ENCODE measurements at regions not wholly inside any gene's neighbourhood (a gene's known extent, or its start where the extent isn't known, plus 50 kb on each side); places are given as distances from the start of the nearest gene placed in this dataset.

- no peak overlapping the region for H3K27ac ChIP-seq
- no peak for TF ChIP-seq POLR2A (IDR thresholded peaks at IDR 0.05)
- TF ChIP-seq, protein P1, sequence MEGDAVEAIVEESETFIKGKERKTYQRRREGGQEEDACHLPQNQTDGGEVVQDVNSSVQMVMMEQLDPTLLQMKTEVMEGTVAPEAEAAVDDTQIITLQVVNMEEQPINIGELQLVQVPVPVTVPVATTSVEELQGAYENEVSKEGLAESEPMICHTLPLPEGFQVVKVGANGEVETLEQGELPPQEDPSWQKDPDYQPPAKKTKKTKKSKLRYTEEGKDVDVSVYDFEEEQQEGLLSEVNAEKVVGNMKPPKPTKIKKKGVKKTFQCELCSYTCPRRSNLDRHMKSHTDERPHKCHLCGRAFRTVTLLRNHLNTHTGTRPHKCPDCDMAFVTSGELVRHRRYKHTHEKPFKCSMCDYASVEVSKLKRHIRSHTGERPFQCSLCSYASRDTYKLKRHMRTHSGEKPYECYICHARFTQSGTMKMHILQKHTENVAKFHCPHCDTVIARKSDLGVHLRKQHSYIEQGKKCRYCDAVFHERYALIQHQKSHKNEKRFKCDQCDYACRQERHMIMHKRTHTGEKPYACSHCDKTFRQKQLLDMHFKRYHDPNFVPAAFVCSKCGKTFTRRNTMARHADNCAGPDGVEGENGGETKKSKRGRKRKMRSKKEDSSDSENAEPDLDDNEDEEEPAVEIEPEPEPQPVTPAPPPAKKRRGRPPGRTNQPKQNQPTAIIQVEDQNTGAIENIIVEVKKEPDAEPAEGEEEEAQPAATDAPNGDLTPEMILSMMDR (IDR thresholded peaks at IDR 0.05 in 4 of 5, conservative IDR thresholded peaks at IDR 0.05 in 1 of 5): no peak
- intact Hi-C loops (cut with DNase I; ENCODE audit: low total_unique reads) (no loop called here), in situ Hi-C loops (cut with MboI; ENCODE audit: low sequenced_read_pairs in 4 of 4) (no loop called here)
- no peak for DNase-seq
- no peak for ATAC-seq
- H3K4me1 ChIP-seq: no peaks in the 10 kb centered on the region
- H3K9me3 ChIP-seq: no peaks in the 10 kb centered on the region
- H3K4me3 ChIP-seq: no peak overlapping the region
- H3K36me3 ChIP-seq: no peaks in the 10 kb centered on the region
- H3K27me3 ChIP-seq: no peaks in the 10 kb centered on the region
These were observed 104.9 kb upstream of the EOMES start for GRCh38 chr3:27827041-27827440.

GRCh38 chr3:27840807-27841594 is 118.9 kb upstream of the EOMES start:
- in situ Hi-C loops (cut with MboI; ENCODE audit: low sequenced_read_pairs in 4 of 4) (no loop called here), intact Hi-C loops (cut with DNase I; ENCODE audit: low total_unique reads) (no loop called here)
- no peaks in the 10 kb centered on the region for H3K9me3 ChIP-seq
- TF ChIP-seq, protein P1 (IDR thresholded peaks at IDR 0.05 in 4 of 5, conservative IDR thresholded peaks at IDR 0.05 in 1 of 5): no peak
- no peak for TF ChIP-seq POLR2A (IDR thresholded peaks at IDR 0.05)
- no peaks in the 10 kb centered on the region for H3K36me3 ChIP-seq
- H3K27me3 ChIP-seq: no peaks in the 10 kb centered on the region
- H3K4me3 ChIP-seq: no peak overlapping the region
- no peak for ATAC-seq
- H3K4me1 ChIP-seq: no peaks in the 10 kb centered on the region
- no peak overlapping the region for H3K27ac ChIP-seq
- no peak for DNase-seq

DNA sequence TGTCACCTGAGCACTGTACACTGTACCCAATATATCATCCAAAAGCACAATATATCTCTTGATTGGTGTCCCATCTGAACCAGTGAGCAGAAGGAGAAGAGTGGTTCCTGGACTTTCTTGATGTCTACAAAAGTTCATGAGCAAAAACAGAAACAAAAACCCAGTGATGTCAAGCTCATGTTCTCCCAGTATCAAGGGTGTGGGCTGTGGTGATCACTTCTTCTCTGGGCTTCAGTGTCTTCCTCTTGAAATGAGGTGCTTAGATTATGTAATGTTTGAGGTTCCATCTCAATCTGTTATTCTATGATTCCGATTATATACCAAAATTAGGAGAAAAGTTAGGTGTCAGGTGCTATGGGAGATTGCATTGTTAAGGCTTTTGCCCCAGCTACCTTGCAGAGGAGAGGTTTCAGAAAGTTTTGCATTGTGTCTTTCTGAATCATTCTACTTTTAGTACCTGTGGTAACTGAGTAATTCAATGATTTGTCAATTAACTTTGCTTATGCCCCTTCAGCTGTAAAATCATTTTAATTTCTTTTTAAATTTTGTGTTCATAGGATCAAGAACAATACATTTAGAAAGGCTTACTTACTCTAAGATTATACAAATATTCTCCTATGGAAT is 122.0 kb upstream of the EOMES start:
- intact Hi-C loops (cut with DNase I; ENCODE audit: low total_unique reads): no loop called here
- no peak overlapping the region for H3K27ac ChIP-seq

GRCh38 chr3:27847697-27848096 is 125.6 kb upstream of the EOMES start:
- in situ Hi-C loops (cut with MboI; ENCODE audit: low sequenced_read_pairs in 4 of 4): no loop called here
- H3K27me3 ChIP-seq: no peaks in the 10 kb centered on the region
- H3K4me3 ChIP-seq: no peak overlapping the region
- no peaks in the 10 kb centered on the region for H3K4me1 ChIP-seq
- DNase-seq (no peak), ATAC-seq (no peak)
- TF ChIP-seq POLR2A (IDR thresholded peaks at IDR 0.05): no peak
- TF ChIP-seq, protein P1 (IDR thresholded peaks at IDR 0.05 in 4 of 5, conservative IDR thresholded peaks at IDR 0.05 in 1 of 5): no peak
- H3K27ac ChIP-seq: no peak overlapping the region
- intact Hi-C loops (cut with DNase I; ENCODE audit: low total_unique reads): no loop called here
- no peaks in the 10 kb centered on the region for H3K36me3 ChIP-seq
- no peaks in the 10 kb centered on the region for H3K9me3 ChIP-seq

More for the DNA sequence above, 122.0 kb upstream of the EOMES start:
- TF ChIP-seq, protein P1 (IDR thresholded peaks at IDR 0.05 in 4 of 5, conservative IDR thresholded peaks at IDR 0.05 in 1 of 5): no peak
- TF ChIP-seq POLR2A (IDR thresholded peaks at IDR 0.05): no peak
- H3K4me1 ChIP-seq: no peaks in the 10 kb centered on the region
- no peak for DNase-seq
- ATAC-seq: no peak
- H3K36me3 ChIP-seq: no peaks in the 10 kb centered on the region
- in situ Hi-C loops (cut with MboI; ENCODE audit: low sequenced_read_pairs in 4 of 4): no loop called here
- H3K27me3 ChIP-seq: no peaks in the 10 kb centered on the region
- no peak overlapping the region for H3K4me3 ChIP-seq
- no peaks in the 10 kb centered on the region for H3K9me3 ChIP-seq

All from gastrocnemius medialis (tissue), 4 donors.